GM23338 (cell line): ENCODE measurements at regions not wholly inside any gene's neighbourhood (a gene's known extent, or its start where the extent isn't known, plus 50 kb on each side); places are given as distances from the start of the nearest gene placed in this dataset.

ENCODE experiments used
- ATAC-seq: fragments of 200-7000 bp; cut with Tn5 transposase; 3 replicates; pipeline ENCODE4 v1.9.1; 2020
- DNase-seq: peaks from one replicate; pipeline ENCODE4 v3.0.0-alpha.2; 2015; ENCODE audit warnings: low spot score
- H2AFZ ChIP-seq: fragments of 200-600 bp; sonication (generic); 2 replicates; pipeline ENCODE4 v1.8.0; 2016; ENCODE audit warnings: antibody characterized with exemption, mild to moderate bottlenecking, moderate library complexity
- H3F3A ChIP-seq: fragments of 200-600 bp; sonication (generic); replicated peaks from 2 replicates; pipeline ENCODE4 v1.8.0; 2017; ENCODE audit warnings: antibody characterized with exemption, mixed run types, low read depth
- H3K27ac ChIP-seq: fragments of 200-600 bp; sonication (generic); 2 replicates; pipeline ENCODE4 v1.6.1; 2016; ENCODE audit warnings: low read depth
- H3K27me3 ChIP-seq: fragments of 200-600 bp; sonication (generic); 2 replicates; pipeline ENCODE4 v1.8.0; 2016; ENCODE audit warnings: mild to moderate bottlenecking, mixed run types, moderate library complexity; ENCODE audit not compliant: insufficient read depth
- H3K36me3 ChIP-seq: fragments of 200-600 bp; sonication (generic); 2 replicates; pipeline ENCODE4 v1.8.0; 2016; ENCODE audit warnings: mild to moderate bottlenecking; ENCODE audit not compliant: insufficient read depth
- H3K4me1 ChIP-seq: fragments of 200-600 bp; sonication (generic); 2 replicates; pipeline ENCODE4 v1.8.0; 2016; ENCODE audit warnings: mild to moderate bottlenecking, moderate library complexity; ENCODE audit not compliant: insufficient read depth
- H3K4me2 ChIP-seq: fragments of 200-600 bp; sonication (generic); 2 replicates; pipeline ENCODE4 v1.7.1; 2017; ENCODE audit warnings: mixed run types
- H3K4me3 ChIP-seq: fragments of 200-600 bp; sonication (generic); 2 replicates; pipeline ENCODE4 v1.6.1; 2016; ENCODE audit warnings: mixed run types
- H3K79me2 ChIP-seq: fragments of 200-600 bp; sonication (generic); replicated peaks from 2 replicates; pipeline ENCODE4 v1.8.0; 2017; ENCODE audit warnings: mild to moderate bottlenecking; ENCODE audit not compliant: insufficient read depth
- H3K9me2 ChIP-seq: fragments of 200-600 bp; sonication (generic); 2 replicates; pipeline ENCODE4 v1.8.0; 2017; ENCODE audit not compliant: insufficient read depth
- H4K20me1 ChIP-seq: fragments of 200-600 bp; sonication (generic); replicated peaks from 2 replicates; pipeline ENCODE4 v1.8.0; 2017; ENCODE audit warnings: mild to moderate bottlenecking; ENCODE audit not compliant: insufficient read depth
- H3K27ac Mint-ChIP-seq: 2 replicates; pipeline ENCODE4 v1.8.0; 2020; ENCODE audit warnings: inconsistent platforms, mild to moderate bottlenecking, moderate library complexity, mixed read lengths
- H3K27me3 Mint-ChIP-seq: 3 replicates; pipeline ENCODE4 v1.8.0; 2022; ENCODE audit warnings: low read depth, mild to moderate bottlenecking, moderate library complexity, mixed read lengths, inconsistent platforms; ENCODE audit not compliant: insufficient read depth, poor library complexity
- H3K36me3 Mint-ChIP-seq: 3 replicates; pipeline ENCODE4 v1.8.0; 2021; ENCODE audit warnings: low read depth, mild to moderate bottlenecking, inconsistent platforms, moderate library complexity, mixed read lengths
- H3K4me1 Mint-ChIP-seq: 3 replicates; pipeline ENCODE4 v1.8.0; 2020; ENCODE audit warnings: mild to moderate bottlenecking, inconsistent platforms, mixed read lengths
- H3K4me3 Mint-ChIP-seq: 3 replicates; pipeline ENCODE4 v1.8.0; 2021; ENCODE audit warnings: moderate library complexity, mild to moderate bottlenecking, inconsistent platforms, mixed read lengths
- H3K9me3 Mint-ChIP-seq: 3 replicates; pipeline ENCODE4 v1.8.0; 2020; ENCODE audit warnings: moderate library complexity, mild to moderate bottlenecking, inconsistent platforms, mixed read lengths
- CREB1 ChIP-seq: fragments of 250-450 bp; sonication (Bioruptor Pico); IDR thresholded peaks from 2 replicates; pipeline ENCODE4 v1.5.0; 2020; ENCODE audit warnings: low read depth, mild to moderate bottlenecking, moderate library complexity
- CTCF ChIP-seq, 2 experiments: fragments of 200-600 bp in 1 of 2; sonication (generic) in 1 of 2; conservative IDR thresholded peaks; 2 replicates each; pipeline versions ENCODE4 v1.5.1 to v1.6.1; 2016 to 2017; ENCODE audit warnings: antibody characterized with exemption in 2 of 2, low read depth in 2 of 2, mild to moderate bottlenecking in 2 of 2, moderate library complexity in 1 of 2
- ETS1 ChIP-seq: IDR thresholded peaks from 2 replicates; pipeline ENCODE4 v1.6.1; 2016; ENCODE audit warnings: antibody characterized with exemption
- JUNB ChIP-seq: IDR thresholded peaks from one replicate; pipeline ENCODE4 v1.6.1; 2016; ENCODE audit warnings: antibody characterized with exemption; ENCODE audit not compliant: unreplicated experiment
- NANOG ChIP-seq: IDR thresholded peaks from 2 replicates; pipeline ENCODE4 v1.6.1; 2016; ENCODE audit warnings: antibody characterized with exemption, borderline replicate concordance
- REST ChIP-seq: IDR thresholded peaks from one replicate; pipeline ENCODE4 v1.6.1; 2018; ENCODE audit warnings: antibody characterized with exemption; ENCODE audit not compliant: unreplicated experiment
- ZNF462 ChIP-seq: fragments of 250-450 bp; sonication (Bioruptor Pico); IDR thresholded peaks from 2 replicates; pipeline ENCODE4 v1.5.0; 2020; ENCODE audit warnings: mild to moderate bottlenecking, moderate library complexity

- no peaks in the 10 kb centered on the region for H3F3A ChIP-seq
- no peaks in the 10 kb centered on the region for H4K20me1 ChIP-seq
- Mint-ChIP-seq H3K27ac (no peak overlapping the region), H3K9me3 (no peaks in the 10 kb centered on the region), H3K4me3 (no peak overlapping the region), H3K36me3 (no peaks in the 10 kb centered on the region), H3K4me1 (peaks cover 2% of the 10 kb centered on the region; the same call in 1 of the 3 replicates), H3K27me3 (no peaks in the 10 kb centered on the region)
- H2AFZ ChIP-seq, result no peak overlapping the region
- H3K4me1 ChIP-seq, result no peaks in the 10 kb centered on the region
- H3K27me3 ChIP-seq, result no peaks in the 10 kb centered on the region
- no peak overlapping the region for H3K27ac ChIP-seq
- H3K79me2 ChIP-seq, result no peaks in the 10 kb centered on the region
- no peak for DNase-seq
- TF ChIP-seq CREB1 (CRISPR knock-in tag), result no peak
- TF ChIP-seq REST, result no peak
- no peak for TF ChIP-seq ZNF462 (CRISPR knock-in tag)
- TF ChIP-seq ETS1, result no peak
- no peak for TF ChIP-seq JUNB
- TF ChIP-seq CTCF (conservative IDR thresholded peaks at IDR 0.05; ENCODE audit: low read depth in 2 of 2), result no peak
- TF ChIP-seq NANOG, result no peak
- no peak overlapping the region for H3K4me3 ChIP-seq
- no peaks in the 10 kb centered on the region for H3K36me3 ChIP-seq
- H3K9me2 ChIP-seq, result no peaks in the 10 kb centered on the region
- no peak for ATAC-seq
- H3K4me2 ChIP-seq, result no peak overlapping the region
Observed at GRCh38 chr7:108634036-108634435, 64.4 kb downstream of the DNAJB9 start.
